PC-3 (cell line): ENCODE measurements at regions not wholly inside any gene's neighbourhood (a gene's known extent, or its start where the extent isn't known, plus 50 kb on each side); places are given as distances from the start of the nearest gene placed in this dataset.
A peak's percentile ranks its signal among the peaks of the same experiment; 100 is the strongest.

Experiments used
- ATAC-seq: fragments of 200-7000 bp; cut with Tn5 transposase; 2 replicates; pipeline ENCODE4 v1.9.1; 2020; ENCODE audit warnings: mild to moderate bottlenecking, moderate library complexity
- BruUV-seq: library from RNA; stranded (reverse); fragments of 400-500 nt; replicated peaks from 2 replicates; lab custom pipeline; 2021; lab: Mats Ljungman, UMichigan
- CTCF ChIA-PET: fragments of 300-600 bp; sonication (Branson Sonifier 250); formaldehyde crosslinking; loops from one replicate; lab custom pipeline; 2022; ENCODE audit warnings: antibody characterized with exemption; lab: Charles Lee
- POLR2A ChIA-PET: fragments of 300-600 bp; sonication (Branson Sonifier 250); formaldehyde crosslinking; loops from one replicate; lab custom pipeline; 2022; ENCODE audit warnings: antibody characterized with exemption; ENCODE audit not compliant: unreplicated experiment; lab: Charles Lee
- DNase-seq: peaks from one replicate; pipeline ENCODE4 v3.0.0-alpha.2; 2015
- H2AFZ ChIP-seq: fragments of 300-600 bp; sonication (generic); 2 replicates; pipeline ENCODE4 v1.6.0; 2016; ENCODE audit warnings: antibody characterized with exemption, low read length
- H3F3A ChIP-seq: fragments of 300-600 bp; sonication (generic); one replicate; pipeline ENCODE4 v1.6.0; 2017; ENCODE audit warnings: antibody characterized with exemption, low read length, control low read depth, mild to moderate bottlenecking; ENCODE audit not compliant: unreplicated experiment
- H3K27ac ChIP-seq: fragments of 300-600 bp; sonication (generic); 2 replicates; pipeline ENCODE4 v1.5.1; 2016; ENCODE audit warnings: mild to moderate bottlenecking, low read length
- H3K27me3 ChIP-seq: fragments of 300-600 bp; sonication (generic); 2 replicates; pipeline ENCODE4 v1.6.1; 2016; ENCODE audit warnings: low read length, mixed read lengths
- H3K36me3 ChIP-seq: fragments of 300-600 bp; sonication (generic); 2 replicates; pipeline ENCODE4 v1.6.1; 2016; ENCODE audit warnings: low read depth, mixed run types, low read length, mixed read lengths
- H3K4me1 ChIP-seq: fragments of 300-600 bp; sonication (generic); 2 replicates; pipeline ENCODE4 v1.5.1; 2016; ENCODE audit warnings: low read length; ENCODE audit not compliant: insufficient read depth
- H3K4me2 ChIP-seq: fragments of 300-600 bp; sonication (generic); 2 replicates; pipeline ENCODE4 v1.6.0; 2016; ENCODE audit warnings: low read length
- H3K4me3 ChIP-seq: fragments of 300-600 bp; sonication (generic); 2 replicates; pipeline ENCODE4 v1.5.1; 2016; ENCODE audit warnings: mild to moderate bottlenecking, low read length, mixed read lengths
- H3K79me2 ChIP-seq: fragments of 300-600 bp; sonication (generic); 2 replicates; pipeline ENCODE4 v1.6.1; 2017; ENCODE audit warnings: low read length, mixed read lengths
- H3K9ac ChIP-seq: fragments of 300-600 bp; sonication (generic); 2 replicates; pipeline ENCODE4 v1.6.0; 2016; ENCODE audit warnings: mild to moderate bottlenecking, low read length
- H3K9me2 ChIP-seq: fragments of 300-600 bp; sonication (generic); replicated peaks from 2 replicates; pipeline ENCODE4 v1.6.1; 2016; ENCODE audit warnings: mixed run types, low read length, mixed read lengths
- H3K9me3 ChIP-seq: fragments of 300-600 bp; sonication (generic); 2 replicates; pipeline ENCODE4 v1.6.1; 2016; ENCODE audit warnings: low read length, mixed read lengths
- H4K20me1 ChIP-seq: fragments of 300-600 bp; sonication (generic); 2 replicates; pipeline ENCODE4 v1.6.1; 2016; ENCODE audit warnings: low read length, mixed read lengths
- CTCF ChIP-seq: fragments of 300-600 bp; sonication (generic); conservative IDR thresholded peaks from 2 replicates; pipeline ENCODE4 v1.5.1; 2017; ENCODE audit warnings: antibody characterized with exemption, low read depth, mild to moderate bottlenecking, low read length
- EZH2 ChIP-seq: fragments of 300-600 bp; sonication (generic); IDR thresholded peaks from one replicate; pipeline ENCODE4 v1.6.1; 2017; ENCODE audit warnings: antibody characterized with exemption, mild to moderate bottlenecking, low read length; ENCODE audit not compliant: unreplicated experiment
- EZH2phosphoT487 ChIP-seq: fragments of 300-600 bp; sonication (generic); IDR thresholded peaks from 2 replicates; pipeline ENCODE4 v1.6.1; 2018; ENCODE audit warnings: mild to moderate bottlenecking, antibody characterized with exemption, low read length, borderline replicate concordance
- intact Hi-C: fragments of 100-400 bp; cut with micrococcal nuclease; formaldehyde crosslinking; loops from 2 replicates; pipeline ENCODE4 v1.9.0; 2023

GRCh38 chr18:6629635-6630140, 99.8 kb upstream of the ARHGAP28 start:
- peaks cover 10% of the 10 kb centered on the region for H3K4me1 ChIP-seq
- peak overlapping the region; percentile 6; the same call in 1 of the 2 replicates for H3K4me2 ChIP-seq
- TF ChIP-seq EZH2phosphoT487: no peak
- no peaks in the 10 kb centered on the region for H3K9me2 ChIP-seq
- intact Hi-C loops: no loop called here
- H3K27ac ChIP-seq: no peak overlapping the region
- ChIA-PET CTCF (no interaction called here), POLR2A (no interaction called here)
- no peak overlapping the region for H2AFZ ChIP-seq
- DNase-seq (peak; percentile 61), ATAC-seq (peak; percentile 70; the same call in 1 of the 2 replicates)
- no peaks in the 10 kb centered on the region for H4K20me1 ChIP-seq
- H3K9me3 ChIP-seq: no peaks in the 10 kb centered on the region
- H3K9ac ChIP-seq: no peak overlapping the region
- H3K79me2 ChIP-seq: no peaks in the 10 kb centered on the region
- no peaks in the 10 kb centered on the region for H3K27me3 ChIP-seq
- H3K36me3 ChIP-seq: no peaks in the 10 kb centered on the region
- no TSS peak for BruUV-seq
- H3F3A ChIP-seq: peaks cover 4% of the 10 kb centered on the region
- H3K4me3 ChIP-seq: no peak overlapping the region

- Histone ChIP-seq H3K9me2 (no peaks in the 10 kb centered on the region), H3K27ac (no peak overlapping the region), H3K4me1 (0 out of 2 replicates have a peak, but pooled peaks cover 8% of the 10 kb centered on the region), H3K36me3 (no peaks in the 10 kb centered on the region), H3K9ac (no peak overlapping the region), H4K20me1 (no peaks in the 10 kb centered on the region), H3K27me3 (no peaks in the 10 kb centered on the region), H3F3A (peaks cover 4% of the 10 kb centered on the region), H3K79me2 (no peaks in the 10 kb centered on the region), H3K4me2 (no peak overlapping the region), H2AFZ (no peak overlapping the region), H3K9me3 (no peaks in the 10 kb centered on the region), H3K4me3 (no peak overlapping the region)
- no peak for DNase-seq
- no peak for ATAC-seq
- no peak for TF ChIP-seq EZH2phosphoT487
- TF ChIP-seq EZH2: no peak
- TF ChIP-seq CTCF: no peak
- ChIA-PET CTCF (no interaction called here), POLR2A (no interaction called here)
- intact Hi-C loops: no loop called here
- no TSS peak for BruUV-seq
Measured at GRCh38 chr18:6633310-6633709, 96.2 kb upstream of the ARHGAP28 start.

GRCh38 chr18:6636091-6636490, 93.4 kb upstream of the ARHGAP28 start:
- ATAC-seq (no peak), DNase-seq (no peak)
- TF ChIP-seq CTCF: no peak
- TF ChIP-seq EZH2: no peak
- TF ChIP-seq EZH2phosphoT487: no peak
- Histone ChIP-seq H3K79me2 (no peaks in the 10 kb centered on the region), H3K36me3 (no peaks in the 10 kb centered on the region), H2AFZ (no peak overlapping the region), H4K20me1 (no peaks in the 10 kb centered on the region), H3K9me3 (no peaks in the 10 kb centered on the region), H3K9ac (no peak overlapping the region), H3K27me3 (no peaks in the 10 kb centered on the region), H3K4me1 (no peaks in the 10 kb centered on the region), H3F3A (no peaks in the 10 kb centered on the region), H3K9me2 (no peaks in the 10 kb centered on the region), H3K4me3 (no peak overlapping the region), H3K27ac (no peak overlapping the region), H3K4me2 (no peak overlapping the region)
- intact Hi-C loops: no loop called here
- ChIA-PET CTCF (no interaction called here), POLR2A (no interaction called here)
- no TSS peak for BruUV-seq
